IPS-18a (cell line): ENCODE measurements at regions not wholly inside any gene's neighbourhood (a gene's known extent, or its start where the extent isn't known, plus 50 kb on each side); places are given as distances from the start of the nearest gene placed in this dataset.
"Not testable (repeated sequence)": the region's sequence is repeated elsewhere in the genome, so short reads cannot be mapped to it uniquely, and the experiment has no call there.

ENCODE experiments used
- H3K27ac ChIP-seq: one replicate; pipeline ENCODE4 v1.5.1; 2013; ENCODE audit warnings: low read length
- H3K27me3 ChIP-seq: one replicate; pipeline ENCODE4 v1.6.1; 2013; ENCODE audit warnings: mild to moderate bottlenecking, low read length; ENCODE audit not compliant: control insufficient read depth, insufficient read depth
- H3K36me3 ChIP-seq: one replicate; pipeline ENCODE4 v1.6.1; 2013; ENCODE audit warnings: low read depth, low read length; ENCODE audit not compliant: control insufficient read depth
- H3K4me1 ChIP-seq: one replicate; pipeline ENCODE4 v1.6.1; 2013; ENCODE audit warnings: low read depth, low read length; ENCODE audit not compliant: control insufficient read depth
- H3K4me3 ChIP-seq: one replicate; pipeline ENCODE4 v1.5.1; 2013; ENCODE audit warnings: low read length
- H3K9ac ChIP-seq: one replicate; pipeline ENCODE4 v1.6.1; 2013; ENCODE audit warnings: mild to moderate bottlenecking, low read length, moderate library complexity
- H3K9me3 ChIP-seq: one replicate; pipeline ENCODE4 v1.6.1; 2013; ENCODE audit warnings: low read depth, low read length; ENCODE audit not compliant: control insufficient read depth

GRCh38 chr9:135410421-135410820, 69.2 kb upstream of the PPP1R26 start:
- no peak overlapping the region for H3K27ac ChIP-seq
- H3K4me3 ChIP-seq: no peak overlapping the region
- H3K9ac ChIP-seq: no peak overlapping the region
- no peaks in the 10 kb centered on the region for H3K4me1 ChIP-seq
- H3K36me3 ChIP-seq: no peaks in the 10 kb centered on the region
- H3K9me3 ChIP-seq: no peaks in the 10 kb centered on the region
- H3K27me3 ChIP-seq: no peaks in the 10 kb centered on the region

- no peaks in the 10 kb centered on the region for H3K36me3 ChIP-seq
- no peak overlapping the region for H3K9ac ChIP-seq
- no peaks in the 10 kb centered on the region for H3K9me3 ChIP-seq
- no peak overlapping the region for H3K4me3 ChIP-seq
- no peaks in the 10 kb centered on the region for H3K27me3 ChIP-seq
- no peaks in the 10 kb centered on the region for H3K4me1 ChIP-seq
- H3K27ac ChIP-seq: no peak overlapping the region
These were observed 68.6 kb upstream of the PPP1R26 start for GRCh38 chr9:135410831-135411473.

- not testable (repeated sequence) for H3K9ac ChIP-seq, H3K4me3 ChIP-seq, H3K27me3 ChIP-seq, H3K36me3 ChIP-seq, H3K4me1 ChIP-seq, H3K27ac ChIP-seq, H3K9me3 ChIP-seq
These were observed 68.0 kb upstream of the PPP1R26 start for GRCh38 chr9:135411605-135412004.

GRCh38 chr9:135412315-135413085, 67.1 kb upstream of the PPP1R26 start:
- H3K4me3 ChIP-seq, H3K27me3 ChIP-seq, H3K9me3 ChIP-seq: not testable (repeated sequence)

GRCh38 chr9:135413086-135413375, 66.6 kb upstream of the PPP1R26 start:
- no peak overlapping the region for H3K27ac ChIP-seq
- no peak overlapping the region for H3K4me3 ChIP-seq
- no peak overlapping the region for H3K9ac ChIP-seq
- no peaks in the 10 kb centered on the region for H3K4me1 ChIP-seq
- no peaks in the 10 kb centered on the region for H3K9me3 ChIP-seq
- no peaks in the 10 kb centered on the region for H3K27me3 ChIP-seq
- no peaks in the 10 kb centered on the region for H3K36me3 ChIP-seq

More at GRCh38 chr9:135412315-135413085, 67.1 kb upstream of the PPP1R26 start:
- H3K36me3 ChIP-seq, H3K4me1 ChIP-seq, H3K9ac ChIP-seq, H3K27ac ChIP-seq: not testable (repeated sequence)

GRCh38 chr9:135413461-135413860, 66.1 kb upstream of the PPP1R26 start:
- Histone ChIP-seq H3K27me3 (no peaks in the 10 kb centered on the region), H3K36me3 (no peaks in the 10 kb centered on the region), H3K4me3 (no peak overlapping the region), H3K9me3 (no peaks in the 10 kb centered on the region), H3K9ac (no peak overlapping the region), H3K4me1 (no peaks in the 10 kb centered on the region), H3K27ac (no peak overlapping the region)

GRCh38 chr9:135414293-135414692, 65.3 kb upstream of the PPP1R26 start:
- Histone ChIP-seq H3K9ac (no peak overlapping the region), H3K9me3 (no peaks in the 10 kb centered on the region), H3K27me3 (no peaks in the 10 kb centered on the region), H3K27ac (no peak overlapping the region), H3K4me1 (no peaks in the 10 kb centered on the region), H3K36me3 (no peaks in the 10 kb centered on the region), H3K4me3 (no peak overlapping the region)

- H3K4me3 ChIP-seq: no peak overlapping the region
- no peak overlapping the region for H3K27ac ChIP-seq
- H3K4me1 ChIP-seq: no peaks in the 10 kb centered on the region
- H3K27me3 ChIP-seq: no peaks in the 10 kb centered on the region
- H3K9me3 ChIP-seq: no peaks in the 10 kb centered on the region
- no peaks in the 10 kb centered on the region for H3K36me3 ChIP-seq
- no peak overlapping the region for H3K9ac ChIP-seq
These were observed 64.0 kb upstream of the PPP1R26 start for GRCh38 chr9:135415586-135415985.

- Histone ChIP-seq H3K4me1 (no peaks in the 10 kb centered on the region), H3K9ac (no peak overlapping the region), H3K27ac (no peak overlapping the region), H3K4me3 (no peak overlapping the region), H3K9me3 (no peaks in the 10 kb centered on the region), H3K36me3 (no peaks in the 10 kb centered on the region), H3K27me3 (no peaks in the 10 kb centered on the region)
These were observed 62.8 kb upstream of the PPP1R26 start for GRCh38 chr9:135416664-135417290.

GRCh38 chr9:135418161-135418560, 61.4 kb upstream of the PPP1R26 start:
- Histone ChIP-seq H3K27ac (no peak overlapping the region), H3K9ac (no peak overlapping the region), H3K36me3 (no peaks in the 10 kb centered on the region), H3K4me3 (no peak overlapping the region), H3K4me1 (no peaks in the 10 kb centered on the region), H3K27me3 (no peaks in the 10 kb centered on the region), H3K9me3 (no peaks in the 10 kb centered on the region)

GRCh38 chr9:135419106-135419505, 60.5 kb upstream of the PPP1R26 start:
- H3K36me3 ChIP-seq: no peaks in the 10 kb centered on the region
- no peaks in the 10 kb centered on the region for H3K9me3 ChIP-seq
- H3K27ac ChIP-seq: no peak overlapping the region
- no peak overlapping the region for H3K4me3 ChIP-seq
- no peaks in the 10 kb centered on the region for H3K27me3 ChIP-seq
- H3K4me1 ChIP-seq: no peaks in the 10 kb centered on the region
- H3K9ac ChIP-seq: no peak overlapping the region
